Tibial nerve (tissue), 4 donors: ENCODE measurements at regions not wholly inside any gene's neighbourhood (a gene's known extent, or its start where the extent isn't known, plus 50 kb on each side); places are given as distances from the start of the nearest gene placed in this dataset.

ENCODE experiments used
- CTCF ChIP-seq, 5 experiments: fragments of 200-600 bp in 3 of 5; fragments of 450-650 bp in 2 of 5; sonication (generic) in 3 of 5; IDR thresholded peaks; one replicate each; pipeline ENCODE4 v1.5.1; 2016 to 2019; ENCODE audit warnings: antibody characterized with exemption in 5 of 5, mild to moderate bottlenecking in 3 of 5, moderate library complexity in 2 of 5
- EP300 ChIP-seq, 2 donors: sonication (generic); formaldehyde crosslinking; IDR thresholded peaks; one replicate each; pipeline ENCODE4 v1.6.1; 2017; ENCODE audit warnings: antibody characterized with exemption in 2 of 2, mild to moderate bottlenecking in 1 of 2
- POLR2A ChIP-seq, 2 donors: fragments of 450-650 bp; IDR thresholded peaks; one replicate each; pipeline ENCODE4 v1.6.1; 2017; ENCODE audit warnings: antibody characterized with exemption in 2 of 2, mild to moderate bottlenecking in 2 of 2, moderate library complexity in 2 of 2

- TF ChIP-seq CTCF (IDR thresholded peaks at IDR 0.05) (no peak), POLR2A (IDR thresholded peaks at IDR 0.05) (no peak), EP300 (IDR thresholded peaks at IDR 0.05) (no peak)
Observed at GRCh38 chrX:150258463-150259430, 104.4 kb upstream of the MAMLD1 start.
